GM23338 (cell line): ENCODE measurements at regions not wholly inside any gene's neighbourhood (a gene's known extent, or its start where the extent isn't known, plus 50 kb on each side); places are given as distances from the start of the nearest gene placed in this dataset.

Experiments
- ATAC-seq: fragments of 200-7000 bp; cut with Tn5 transposase; 3 replicates; pipeline ENCODE4 v1.9.1; 2020
- DNase-seq: peaks from one replicate; pipeline ENCODE4 v3.0.0-alpha.2; 2015; ENCODE audit warnings: low spot score
- H2AFZ ChIP-seq: fragments of 200-600 bp; sonication (generic); 2 replicates; pipeline ENCODE4 v1.8.0; 2016; ENCODE audit warnings: antibody characterized with exemption, mild to moderate bottlenecking, moderate library complexity
- H3F3A ChIP-seq: fragments of 200-600 bp; sonication (generic); replicated peaks from 2 replicates; pipeline ENCODE4 v1.8.0; 2017; ENCODE audit warnings: antibody characterized with exemption, mixed run types, low read depth
- H3K27ac ChIP-seq: fragments of 200-600 bp; sonication (generic); 2 replicates; pipeline ENCODE4 v1.6.1; 2016; ENCODE audit warnings: low read depth
- H3K27me3 ChIP-seq: fragments of 200-600 bp; sonication (generic); 2 replicates; pipeline ENCODE4 v1.8.0; 2016; ENCODE audit warnings: mild to moderate bottlenecking, mixed run types, moderate library complexity; ENCODE audit not compliant: insufficient read depth
- H3K36me3 ChIP-seq: fragments of 200-600 bp; sonication (generic); 2 replicates; pipeline ENCODE4 v1.8.0; 2016; ENCODE audit warnings: mild to moderate bottlenecking; ENCODE audit not compliant: insufficient read depth
- H3K4me1 ChIP-seq: fragments of 200-600 bp; sonication (generic); 2 replicates; pipeline ENCODE4 v1.8.0; 2016; ENCODE audit warnings: mild to moderate bottlenecking, moderate library complexity; ENCODE audit not compliant: insufficient read depth
- H3K4me2 ChIP-seq: fragments of 200-600 bp; sonication (generic); 2 replicates; pipeline ENCODE4 v1.7.1; 2017; ENCODE audit warnings: mixed run types
- H3K4me3 ChIP-seq: fragments of 200-600 bp; sonication (generic); 2 replicates; pipeline ENCODE4 v1.6.1; 2016; ENCODE audit warnings: mixed run types
- H3K79me2 ChIP-seq: fragments of 200-600 bp; sonication (generic); replicated peaks from 2 replicates; pipeline ENCODE4 v1.8.0; 2017; ENCODE audit warnings: mild to moderate bottlenecking; ENCODE audit not compliant: insufficient read depth
- H3K9me2 ChIP-seq: fragments of 200-600 bp; sonication (generic); 2 replicates; pipeline ENCODE4 v1.8.0; 2017; ENCODE audit not compliant: insufficient read depth
- H4K20me1 ChIP-seq: fragments of 200-600 bp; sonication (generic); replicated peaks from 2 replicates; pipeline ENCODE4 v1.8.0; 2017; ENCODE audit warnings: mild to moderate bottlenecking; ENCODE audit not compliant: insufficient read depth
- H3K27ac Mint-ChIP-seq: 2 replicates; pipeline ENCODE4 v1.8.0; 2020; ENCODE audit warnings: inconsistent platforms, mild to moderate bottlenecking, moderate library complexity, mixed read lengths
- H3K27me3 Mint-ChIP-seq: 3 replicates; pipeline ENCODE4 v1.8.0; 2022; ENCODE audit warnings: low read depth, mild to moderate bottlenecking, moderate library complexity, mixed read lengths, inconsistent platforms; ENCODE audit not compliant: insufficient read depth, poor library complexity
- H3K36me3 Mint-ChIP-seq: 3 replicates; pipeline ENCODE4 v1.8.0; 2021; ENCODE audit warnings: low read depth, mild to moderate bottlenecking, inconsistent platforms, moderate library complexity, mixed read lengths
- H3K4me1 Mint-ChIP-seq: 3 replicates; pipeline ENCODE4 v1.8.0; 2020; ENCODE audit warnings: mild to moderate bottlenecking, inconsistent platforms, mixed read lengths
- H3K4me3 Mint-ChIP-seq: 3 replicates; pipeline ENCODE4 v1.8.0; 2021; ENCODE audit warnings: moderate library complexity, mild to moderate bottlenecking, inconsistent platforms, mixed read lengths
- H3K9me3 Mint-ChIP-seq: 3 replicates; pipeline ENCODE4 v1.8.0; 2020; ENCODE audit warnings: moderate library complexity, mild to moderate bottlenecking, inconsistent platforms, mixed read lengths
- CREB1 ChIP-seq: fragments of 250-450 bp; sonication (Bioruptor Pico); IDR thresholded peaks from 2 replicates; pipeline ENCODE4 v1.5.0; 2020; ENCODE audit warnings: low read depth, mild to moderate bottlenecking, moderate library complexity
- CTCF ChIP-seq, 2 experiments: fragments of 200-600 bp in 1 of 2; sonication (generic) in 1 of 2; conservative IDR thresholded peaks; 2 replicates each; pipeline versions ENCODE4 v1.5.1 to v1.6.1; 2016 to 2017; ENCODE audit warnings: antibody characterized with exemption in 2 of 2, low read depth in 2 of 2, mild to moderate bottlenecking in 2 of 2, moderate library complexity in 1 of 2
- ETS1 ChIP-seq: IDR thresholded peaks from 2 replicates; pipeline ENCODE4 v1.6.1; 2016; ENCODE audit warnings: antibody characterized with exemption
- EZH2 ChIP-seq: fragments of 200-600 bp; sonication (generic); IDR thresholded peaks from one replicate; pipeline ENCODE4 v1.8.0; 2017; ENCODE audit warnings: antibody characterized with exemption, mild to moderate bottlenecking, low read depth; ENCODE audit not compliant: unreplicated experiment
- EZH2phosphoT487 ChIP-seq: fragments of 200-600 bp; sonication (generic); IDR thresholded peaks from one replicate; pipeline ENCODE4 v1.8.1; 2018; ENCODE audit warnings: antibody characterized with exemption; ENCODE audit not compliant: unreplicated experiment
- JUNB ChIP-seq: IDR thresholded peaks from one replicate; pipeline ENCODE4 v1.6.1; 2016; ENCODE audit warnings: antibody characterized with exemption; ENCODE audit not compliant: unreplicated experiment
- NANOG ChIP-seq: IDR thresholded peaks from 2 replicates; pipeline ENCODE4 v1.6.1; 2016; ENCODE audit warnings: antibody characterized with exemption, borderline replicate concordance
- POLR2AphosphoS5 ChIP-seq: IDR thresholded peaks from 2 replicates; pipeline ENCODE4 v1.6.1; 2016; ENCODE audit warnings: antibody characterized with exemption, low read depth
- REST ChIP-seq: IDR thresholded peaks from one replicate; pipeline ENCODE4 v1.6.1; 2018; ENCODE audit warnings: antibody characterized with exemption; ENCODE audit not compliant: unreplicated experiment
- STAT1 ChIP-seq: IDR thresholded peaks from one replicate; pipeline ENCODE4 v1.6.1; 2016; ENCODE audit warnings: antibody characterized with exemption; ENCODE audit not compliant: unreplicated experiment
- ZNF114 ChIP-seq: fragments of 250-450 bp; sonication (Bioruptor Pico); IDR thresholded peaks from 2 replicates; pipeline ENCODE4 v1.5.0; 2020; ENCODE audit warnings: mild to moderate bottlenecking, moderate library complexity
- ZNF331 ChIP-seq: fragments of 250-450 bp; sonication (Bioruptor Pico); IDR thresholded peaks from 2 replicates; pipeline ENCODE4 v1.5.0; 2020; ENCODE audit warnings: low read depth, mild to moderate bottlenecking, moderate library complexity

- H3K4me1 Mint-ChIP-seq: no peaks in the 10 kb centered on the region
- H3K27me3 Mint-ChIP-seq: no peaks in the 10 kb centered on the region
- no peaks in the 10 kb centered on the region for H3K36me3 Mint-ChIP-seq
- DNase-seq (no peak), ATAC-seq (no peak)
- TF ChIP-seq NANOG (no peak), CREB1 (CRISPR knock-in tag) (no peak), POLR2AphosphoS5 (no peak), EZH2phosphoT487 (no peak)
- H3K4me3 ChIP-seq: no peak overlapping the region
- H3K27me3 ChIP-seq: no peaks in the 10 kb centered on the region
- H2AFZ ChIP-seq: no peak overlapping the region
- no peak overlapping the region for H3K27ac ChIP-seq
- H3F3A ChIP-seq: no peaks in the 10 kb centered on the region
- H3K4me1 ChIP-seq: no peaks in the 10 kb centered on the region
- H3K79me2 ChIP-seq: no peaks in the 10 kb centered on the region
- H3K4me2 ChIP-seq: no peak overlapping the region
- H3K9me2 ChIP-seq: no peaks in the 10 kb centered on the region
- no peak overlapping the region for H3K27ac Mint-ChIP-seq
- no peaks in the 10 kb centered on the region for H4K20me1 ChIP-seq
- no peak overlapping the region for H3K4me3 Mint-ChIP-seq
- H3K36me3 ChIP-seq: no peaks in the 10 kb centered on the region
- no peaks in the 10 kb centered on the region for H3K9me3 Mint-ChIP-seq
Observed at GRCh38 chr4:34039766-34040165, 2204.5 kb downstream of the ARAP2 start.

- no peaks in the 10 kb centered on the region for H3K9me3 Mint-ChIP-seq
- no peak overlapping the region for H3K27ac Mint-ChIP-seq
- Histone ChIP-seq H3K9me2 (no peaks in the 10 kb centered on the region), H3F3A (no peaks in the 10 kb centered on the region), H3K4me2 (no peak overlapping the region), H2AFZ (no peak overlapping the region), H3K4me3 (no peak overlapping the region), H4K20me1 (no peaks in the 10 kb centered on the region), H3K27me3 (no peaks in the 10 kb centered on the region), H3K4me1 (peaks cover 7% of the 10 kb centered on the region), H3K79me2 (no peaks in the 10 kb centered on the region), H3K36me3 (no peaks in the 10 kb centered on the region), H3K27ac (no peak overlapping the region)
- no peak for DNase-seq
- no peaks in the 10 kb centered on the region for H3K27me3 Mint-ChIP-seq
- no peak for ATAC-seq
- no peak overlapping the region for H3K4me3 Mint-ChIP-seq
- no peaks in the 10 kb centered on the region for H3K36me3 Mint-ChIP-seq
- peaks cover 7% of the 10 kb centered on the region; the same call in 2 of the 3 replicates for H3K4me1 Mint-ChIP-seq
- TF ChIP-seq CREB1 (CRISPR knock-in tag) (no peak), ZNF114 (CRISPR knock-in tag) (no peak), REST (no peak), EZH2 (no peak), ETS1 (no peak), POLR2AphosphoS5 (no peak), CTCF (conservative IDR thresholded peaks at IDR 0.05; ENCODE audit: low read depth in 2 of 2) (no peak), ZNF331 (no peak), EZH2phosphoT487 (no peak), STAT1 (no peak), JUNB (no peak)
Observed at GRCh38 chr4:34043131-34043530, 2201.2 kb downstream of the ARAP2 start.
